ENCODE measurements at regions not wholly inside any gene's neighbourhood (a gene's known extent, or its start where the extent isn't known, plus 50 kb on each side); places are given as distances from the start of the nearest gene placed in this dataset.

DNA sequence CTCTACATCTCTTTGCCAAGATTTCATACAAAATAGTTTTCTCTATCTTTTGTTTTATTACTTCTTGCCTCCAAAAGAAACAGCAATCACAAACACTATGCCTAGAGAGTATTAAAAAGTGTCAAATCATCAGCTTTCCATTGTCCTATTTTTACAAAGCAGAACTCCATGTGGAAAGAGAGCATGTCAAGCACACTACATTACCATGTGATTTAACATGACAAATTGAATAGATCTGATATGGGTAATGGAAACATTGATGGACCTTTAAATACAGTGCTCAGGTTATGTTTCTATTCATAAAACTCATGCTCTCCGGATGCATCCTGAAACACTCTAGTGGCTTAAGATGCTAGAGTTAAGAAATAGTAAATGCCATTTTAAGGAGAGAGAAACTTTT is 791.4 kb upstream of the CTNND2 start:
- Histone ChIP-seq H3K79me2 (ENCODE audit: insufficient read depth, low read length) (no peaks in the 10 kb centered on the region), H2BK5ac (ENCODE audit: insufficient read length, low read length) (no peak overlapping the region), H2AK5ac (ENCODE audit: insufficient read length, low read length) (no peak overlapping the region), H3K14ac (ENCODE audit: insufficient read depth, low read length) (no peak overlapping the region), H3K18ac (ENCODE audit: insufficient read length, low read depth, low read length) (no peak overlapping the region), H3K56ac (ENCODE audit: insufficient read length, low read depth, low read length) (no peak overlapping the region), H3K79me1 (ENCODE audit: insufficient read depth, low read depth, low read length, poor library complexity, severe bottlenecking) (no peaks in the 10 kb centered on the region), H3K23me2 (ENCODE audit: insufficient read length, low read depth, low read length, poor library complexity, severe bottlenecking) (no peaks in the 10 kb centered on the region), H3K4me2 (ENCODE audit: insufficient read depth, insufficient read length, low read length) (no peak overlapping the region), H3T11ph (ENCODE audit: low read length) (no peak overlapping the region), H2BK120ac (ENCODE audit: low read depth, low read length, poor library complexity, severe bottlenecking) (no peak overlapping the region), H2AFZ (ENCODE audit: low read length) (no peak overlapping the region), H3K23ac (ENCODE audit: insufficient read length, low read depth, low read length) (no peak overlapping the region), H3K27ac (ENCODE audit: insufficient read length, low read depth, low read length) (no peak overlapping the region), H3K27me3 (ENCODE audit: insufficient read depth, low read length) (no peaks in the 10 kb centered on the region), H4K20me1 (ENCODE audit: control insufficient read depth, insufficient read depth, insufficient read length) (no peaks in the 10 kb centered on the region), H3K9ac (ENCODE audit: extremely low read depth, insufficient read length, low read length) (no peak overlapping the region), H3K4ac (ENCODE audit: low read depth, low read length) (no peak overlapping the region), H4K8ac (replicated peaks; ENCODE audit: insufficient read length, low read depth, low read length) (no peak overlapping the region), H2BK15ac (ENCODE audit: low read depth, low read length) (no peak overlapping the region), H4K5ac (ENCODE audit: insufficient read length, low read depth, low read length) (no peak overlapping the region), H4K91ac (ENCODE audit: insufficient read length, low read depth, low read length) (no peak overlapping the region), H3K4me1 (ENCODE audit: insufficient read depth, low read length) (peaks cover 2% of the 10 kb centered on the region), H2BK12ac (ENCODE audit: insufficient read length, low read depth, low read length) (no peak overlapping the region), H2BK20ac (ENCODE audit: low read depth, low read length, poor library complexity, severe bottlenecking) (no peak overlapping the region), H3K9me3 (ENCODE audit: control insufficient read depth, low read depth, low read length) (no peaks in the 10 kb centered on the region)
- no peak for DNase-seq
- no peaks in the 10 kb centered on the region for H3K27me3 Mint-ChIP-seq (ENCODE audit: low read depth)
- no CpG with 5 or more reads among the region's 1 CpG for WGBS (ENCODE audit: extremely low coverage, insufficient read length, low lambda C conversion rate)
- TF ChIP-seq, protein P1, sequence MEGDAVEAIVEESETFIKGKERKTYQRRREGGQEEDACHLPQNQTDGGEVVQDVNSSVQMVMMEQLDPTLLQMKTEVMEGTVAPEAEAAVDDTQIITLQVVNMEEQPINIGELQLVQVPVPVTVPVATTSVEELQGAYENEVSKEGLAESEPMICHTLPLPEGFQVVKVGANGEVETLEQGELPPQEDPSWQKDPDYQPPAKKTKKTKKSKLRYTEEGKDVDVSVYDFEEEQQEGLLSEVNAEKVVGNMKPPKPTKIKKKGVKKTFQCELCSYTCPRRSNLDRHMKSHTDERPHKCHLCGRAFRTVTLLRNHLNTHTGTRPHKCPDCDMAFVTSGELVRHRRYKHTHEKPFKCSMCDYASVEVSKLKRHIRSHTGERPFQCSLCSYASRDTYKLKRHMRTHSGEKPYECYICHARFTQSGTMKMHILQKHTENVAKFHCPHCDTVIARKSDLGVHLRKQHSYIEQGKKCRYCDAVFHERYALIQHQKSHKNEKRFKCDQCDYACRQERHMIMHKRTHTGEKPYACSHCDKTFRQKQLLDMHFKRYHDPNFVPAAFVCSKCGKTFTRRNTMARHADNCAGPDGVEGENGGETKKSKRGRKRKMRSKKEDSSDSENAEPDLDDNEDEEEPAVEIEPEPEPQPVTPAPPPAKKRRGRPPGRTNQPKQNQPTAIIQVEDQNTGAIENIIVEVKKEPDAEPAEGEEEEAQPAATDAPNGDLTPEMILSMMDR (conservative IDR thresholded peaks at IDR 0.05): no peak
- no peaks in the 10 kb centered on the region for H3K9me3 Mint-ChIP-seq
- H3K4me3 Mint-ChIP-seq: no peak overlapping the region
- H3K36me3 Mint-ChIP-seq (ENCODE audit: insufficient read depth in 1 of 3, low read depth in 3 of 3): no peaks in the 10 kb centered on the region
- no peak overlapping the region for H3K27ac Mint-ChIP-seq
- peaks cover 0 to 2% of the 10 kb centered on the region in 2 experiments; a peak in 2 of 4 replicates for H3K4me1 Mint-ChIP-seq
